ENCODE measurements at regions not wholly inside any gene's neighbourhood (a gene's known extent, or its start where the extent isn't known, plus 50 kb on each side); places are given as distances from the start of the nearest gene placed in this dataset.

DNA sequence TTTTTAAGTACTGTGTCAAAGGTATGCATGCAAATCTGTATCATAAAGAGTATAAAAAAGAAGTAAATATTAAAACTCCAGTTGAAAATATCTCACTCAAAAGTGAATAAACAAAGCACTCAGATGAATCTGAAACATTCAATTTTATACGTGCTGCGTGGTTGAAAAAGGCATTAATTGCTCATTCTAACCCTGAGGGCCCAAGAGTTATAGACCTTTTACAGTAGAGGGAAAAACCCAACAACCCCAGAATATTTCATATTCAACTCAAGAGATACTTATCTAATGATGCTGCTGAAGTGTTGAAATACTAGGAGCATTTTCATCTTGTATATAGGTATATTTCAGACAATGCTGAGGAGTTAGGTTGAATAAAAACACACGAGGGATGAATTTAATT is 862.8 kb upstream of the CITED2 start:
- DNase-seq (ENCODE audit: low spot score) = no peak
- Histone ChIP-seq H3K27ac (no peak overlapping the region), H3K4me3 (no peak overlapping the region)
- TF ChIP-seq, protein P1, sequence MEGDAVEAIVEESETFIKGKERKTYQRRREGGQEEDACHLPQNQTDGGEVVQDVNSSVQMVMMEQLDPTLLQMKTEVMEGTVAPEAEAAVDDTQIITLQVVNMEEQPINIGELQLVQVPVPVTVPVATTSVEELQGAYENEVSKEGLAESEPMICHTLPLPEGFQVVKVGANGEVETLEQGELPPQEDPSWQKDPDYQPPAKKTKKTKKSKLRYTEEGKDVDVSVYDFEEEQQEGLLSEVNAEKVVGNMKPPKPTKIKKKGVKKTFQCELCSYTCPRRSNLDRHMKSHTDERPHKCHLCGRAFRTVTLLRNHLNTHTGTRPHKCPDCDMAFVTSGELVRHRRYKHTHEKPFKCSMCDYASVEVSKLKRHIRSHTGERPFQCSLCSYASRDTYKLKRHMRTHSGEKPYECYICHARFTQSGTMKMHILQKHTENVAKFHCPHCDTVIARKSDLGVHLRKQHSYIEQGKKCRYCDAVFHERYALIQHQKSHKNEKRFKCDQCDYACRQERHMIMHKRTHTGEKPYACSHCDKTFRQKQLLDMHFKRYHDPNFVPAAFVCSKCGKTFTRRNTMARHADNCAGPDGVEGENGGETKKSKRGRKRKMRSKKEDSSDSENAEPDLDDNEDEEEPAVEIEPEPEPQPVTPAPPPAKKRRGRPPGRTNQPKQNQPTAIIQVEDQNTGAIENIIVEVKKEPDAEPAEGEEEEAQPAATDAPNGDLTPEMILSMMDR (IDR thresholded peaks at IDR 0.05) = no peak

DNA sequence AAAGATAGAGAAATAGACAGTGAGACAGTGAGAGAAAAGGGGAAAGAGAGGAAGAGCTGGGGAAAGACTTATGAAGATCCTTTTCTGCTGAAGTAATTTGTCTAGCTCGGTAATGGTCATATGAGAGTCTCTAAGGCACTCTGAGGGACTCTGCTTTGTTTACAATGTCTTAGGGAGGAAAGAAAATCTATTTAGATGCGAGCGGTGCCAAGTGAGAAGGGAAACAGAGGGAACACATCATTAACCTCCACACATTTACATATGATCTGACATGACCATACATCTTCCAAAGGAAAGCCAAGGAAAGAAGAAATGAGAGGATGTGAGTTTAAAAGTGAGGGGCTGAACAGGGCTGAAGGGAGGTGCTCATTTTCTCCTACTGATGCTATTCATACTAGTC is 862.3 kb upstream of the CITED2 start:
- no peak for DNase-seq (ENCODE audit: low spot score)
- TF ChIP-seq, protein P1 (IDR thresholded peaks at IDR 0.05) = no peak
- H3K4me3 ChIP-seq = no peak overlapping the region

DNA sequence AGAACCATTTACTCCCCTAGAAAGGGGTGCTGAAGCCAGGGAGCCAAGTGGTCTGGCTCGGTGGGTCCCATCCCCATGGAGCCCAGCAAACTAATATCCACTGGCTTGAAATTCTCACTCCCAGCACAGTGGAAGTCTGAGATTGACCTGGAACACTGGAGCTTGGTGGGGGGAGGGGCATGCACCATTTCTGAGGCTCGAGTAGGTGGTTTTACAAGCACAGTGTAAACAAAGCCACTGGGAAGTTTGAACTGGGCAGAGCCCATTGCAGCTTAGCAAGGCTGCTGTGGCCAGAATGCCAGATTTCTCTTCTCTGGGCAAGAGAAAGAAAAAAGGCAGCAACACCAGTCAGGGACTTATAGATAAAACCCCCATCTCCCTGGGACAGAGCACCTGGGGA is 855.8 kb upstream of the CITED2 start:
- Histone ChIP-seq H3K27ac (no peak overlapping the region), H3K4me3 (no peak overlapping the region)
- DNase-seq (ENCODE audit: low spot score) = no peak
- TF ChIP-seq, protein P1 (IDR thresholded peaks at IDR 0.05) = no peak

More for the DNA sequence above, 862.3 kb upstream of the CITED2 start:
- H3K27ac ChIP-seq = no peak overlapping the region

DNA sequence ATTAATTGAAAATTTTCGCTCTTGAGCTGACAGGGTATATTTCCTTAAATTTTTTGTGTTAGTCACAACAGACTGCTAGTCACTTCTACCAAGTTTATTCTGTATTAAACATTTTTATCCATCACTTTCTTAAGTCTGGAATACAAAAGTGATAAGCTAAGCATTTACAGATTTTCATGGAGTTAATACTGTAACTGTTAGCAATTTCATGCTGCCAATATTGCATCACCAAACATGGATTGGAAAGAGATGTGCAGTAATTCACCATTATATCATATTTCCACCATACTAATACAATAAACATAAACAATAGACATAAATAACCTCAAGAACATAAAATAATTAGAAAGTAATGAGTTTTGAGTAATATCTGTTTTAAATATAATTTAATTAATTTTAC is 854.0 kb upstream of the CITED2 start:
- H3K4me3 ChIP-seq = no peak overlapping the region
- TF ChIP-seq, protein P1 (IDR thresholded peaks at IDR 0.05) = no peak
- DNase-seq (ENCODE audit: low spot score) = no peak
- H3K27ac ChIP-seq = no peak overlapping the region

DNA sequence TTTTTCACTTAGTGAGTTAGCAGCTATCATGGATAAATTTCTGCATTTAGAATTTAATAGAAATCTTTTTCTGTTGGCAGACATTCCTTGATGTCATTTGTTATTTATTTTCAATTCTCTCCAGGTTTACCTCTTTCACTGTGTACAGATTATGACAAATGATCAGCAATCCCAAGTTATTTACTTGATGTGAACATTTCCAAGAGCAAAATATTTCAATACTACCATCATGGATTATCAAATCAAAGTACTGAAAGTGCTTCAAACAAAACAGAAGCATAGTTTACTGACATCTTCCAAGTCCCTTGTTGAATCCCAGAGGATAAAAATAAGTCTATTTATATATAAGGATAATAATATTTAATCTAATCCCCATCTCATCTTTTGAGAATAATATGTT is 852.2 kb upstream of the CITED2 start:
- H3K27ac ChIP-seq = no peak overlapping the region
- TF ChIP-seq, protein P1 (IDR thresholded peaks at IDR 0.05) = no peak
- DNase-seq (ENCODE audit: low spot score) = no peak
- H3K4me3 ChIP-seq = no peak overlapping the region

DNA sequence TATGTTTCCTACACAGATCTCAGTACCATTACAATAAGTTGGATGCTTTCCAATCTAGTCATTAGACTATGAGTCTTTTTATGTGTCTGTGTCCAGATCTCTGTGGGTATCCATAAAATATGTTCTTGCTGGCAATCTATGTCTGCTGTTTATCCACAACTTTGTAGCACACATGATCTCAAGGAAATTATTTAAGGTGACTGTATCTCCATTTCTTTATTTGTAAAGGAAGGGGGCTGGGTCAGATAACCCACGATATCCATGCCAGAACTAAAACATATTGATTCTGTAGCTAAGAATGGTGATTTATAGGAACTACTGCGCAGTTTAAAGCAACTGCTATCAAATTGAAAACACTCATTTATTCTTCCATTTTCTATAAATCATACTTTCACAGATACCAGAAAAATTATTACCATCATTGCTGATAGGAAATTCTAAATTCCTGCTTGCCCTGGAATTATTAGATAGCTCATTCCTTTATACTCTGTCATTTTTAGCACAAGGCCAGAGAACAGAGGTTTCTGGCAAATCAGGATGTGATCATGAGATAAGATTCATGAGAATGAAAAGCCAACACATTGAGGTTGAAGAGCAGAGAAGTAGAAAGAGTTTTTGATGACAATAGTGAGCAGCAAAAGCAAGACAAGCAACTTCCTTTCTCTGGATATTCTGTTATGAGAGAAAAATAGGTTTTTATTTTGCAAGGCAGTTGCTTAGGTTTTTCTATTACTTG is 851.4 kb upstream of the CITED2 start:
- Histone ChIP-seq H3K27ac (no peak overlapping the region), H3K4me3 (no peak overlapping the region)
- TF ChIP-seq, protein P1 (IDR thresholded peaks at IDR 0.05) = no peak
- no peak for DNase-seq (ENCODE audit: low spot score)

DNA sequence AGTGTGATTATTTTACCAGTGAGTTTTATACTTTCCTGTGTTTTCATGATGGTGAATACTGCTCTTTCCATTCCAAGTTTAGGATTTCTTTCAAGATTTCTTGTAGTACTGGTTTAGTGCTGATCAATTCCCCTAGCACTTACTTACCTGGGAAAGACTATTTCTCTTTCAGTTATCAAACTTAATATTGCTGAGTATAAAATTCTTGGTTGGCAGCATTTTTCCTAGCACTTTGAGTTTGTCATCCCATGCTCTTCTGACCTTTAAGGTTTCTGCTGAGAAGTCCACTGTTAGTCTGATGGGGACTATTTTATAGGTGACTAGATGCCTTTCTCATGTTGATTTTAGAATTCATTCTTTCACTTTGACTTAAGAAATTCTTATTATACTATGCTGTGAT is 842.8 kb upstream of the CITED2 start:
- Histone ChIP-seq H3K27ac (no peak overlapping the region), H3K4me3 (no peak overlapping the region)
- no peak for DNase-seq (ENCODE audit: low spot score)
- TF ChIP-seq, protein P1 (IDR thresholded peaks at IDR 0.05) = no peak

Measured in coronary artery (tissue), 2 donors.